Neutrophil (primary cell): ENCODE measurements at regions not wholly inside any gene's neighbourhood (a gene's known extent, or its start where the extent isn't known, plus 50 kb on each side); places are given as distances from the start of the nearest gene placed in this dataset.

Source experiments
- H3K27ac ChIP-seq: fragments of 200-600 bp; sonication (generic); 2 replicates; pipeline ENCODE4 v1.5.1; 2016; ENCODE audit warnings: mild to moderate bottlenecking, moderate library complexity
- H3K27me3 ChIP-seq: fragments of 200-600 bp; sonication (generic); 2 replicates; pipeline ENCODE4 v1.6.0; 2016; ENCODE audit warnings: mild to moderate bottlenecking
- H3K36me3 ChIP-seq: fragments of 200-600 bp; sonication (generic); 2 replicates; pipeline ENCODE4 v1.5.1; 2017
- H3K4me1 ChIP-seq, 2 experiments: fragments of 200-600 bp in 1 of 2; sonication (generic) in 1 of 2; 1 replicate in 1 of 2; 2 replicates in 1 of 2; pipeline versions ENCODE4 v1.5.1 to v1.6.1; 2013 to 2016; ENCODE audit warnings: low read depth in 1 of 2, low read length in 1 of 2, mild to moderate bottlenecking in 1 of 2, moderate library complexity in 1 of 2; ENCODE audit not compliant: control insufficient read depth in 1 of 2, insufficient read depth in 1 of 2
- H3K4me3 ChIP-seq, 2 experiments: fragments of 200-600 bp in 1 of 2; sonication (generic) in 1 of 2; 1 replicate in 1 of 2; 2 replicates in 1 of 2; pipeline ENCODE4 v1.5.1; 2013 to 2016; ENCODE audit warnings: low read depth in 1 of 2, low read length in 1 of 2, mild to moderate bottlenecking in 1 of 2, moderate library complexity in 1 of 2
- H3K9me3 ChIP-seq: fragments of 200-600 bp; sonication (generic); 2 replicates; pipeline ENCODE4 v1.5.1; 2016
- CTCF ChIP-seq: fragments of 200-600 bp; sonication (generic); IDR thresholded peaks from 2 replicates; pipeline ENCODE4 v1.5.1; 2016; ENCODE audit warnings: antibody characterized with exemption

- Histone ChIP-seq H3K27ac (no peak overlapping the region), H3K9me3 (no peaks in the 10 kb centered on the region), H3K4me3 (no peak overlapping the region), H3K27me3 (no peaks in the 10 kb centered on the region), H3K36me3 (no peaks in the 10 kb centered on the region), H3K4me1 (no peaks in the 10 kb centered on the region)
- TF ChIP-seq CTCF = no peak
Measured at GRCh38 chr7:79880312-79880711, 254.3 kb upstream of the GNAI1 start.

- Histone ChIP-seq H3K27ac (no peak overlapping the region), H3K4me1 (no peaks in the 10 kb centered on the region), H3K4me3 (no peak overlapping the region), H3K36me3 (no peaks in the 10 kb centered on the region), H3K27me3 (no peaks in the 10 kb centered on the region), H3K9me3 (no peaks in the 10 kb centered on the region)
- TF ChIP-seq CTCF = no peak
Measured at GRCh38 chr7:79877874-79878465, 256.7 kb upstream of the GNAI1 start.

- no peaks in the 10 kb centered on the region for H3K9me3 ChIP-seq
- no peaks in the 10 kb centered on the region for H3K4me1 ChIP-seq
- TF ChIP-seq CTCF = no peak
- no peaks in the 10 kb centered on the region for H3K36me3 ChIP-seq
- no peak overlapping the region for H3K27ac ChIP-seq
- H3K4me3 ChIP-seq = no peak overlapping the region
- H3K27me3 ChIP-seq = no peaks in the 10 kb centered on the region
Measured at GRCh38 chr7:79876848-79877252, 257.8 kb upstream of the GNAI1 start.

- H3K4me1 ChIP-seq = no peaks in the 10 kb centered on the region
- TF ChIP-seq CTCF = no peak
- H3K27ac ChIP-seq = no peak overlapping the region
- no peaks in the 10 kb centered on the region for H3K27me3 ChIP-seq
- H3K4me3 ChIP-seq = no peak overlapping the region
- H3K9me3 ChIP-seq = no peaks in the 10 kb centered on the region
- H3K36me3 ChIP-seq = no peaks in the 10 kb centered on the region
Measured at GRCh38 chr7:79874797-79875196, 259.8 kb upstream of the GNAI1 start.

- H3K27me3 ChIP-seq = no peaks in the 10 kb centered on the region
- no peak overlapping the region for H3K4me3 ChIP-seq
- H3K4me1 ChIP-seq = no peaks in the 10 kb centered on the region
- TF ChIP-seq CTCF = no peak
- H3K9me3 ChIP-seq = no peaks in the 10 kb centered on the region
- H3K36me3 ChIP-seq = no peaks in the 10 kb centered on the region
- no peak overlapping the region for H3K27ac ChIP-seq
Measured at GRCh38 chr7:79872176-79872575, 262.5 kb upstream of the GNAI1 start.

GRCh38 chr7:79868010-79868409 lies 266.6 kb upstream of the GNAI1 start:
- H3K9me3 ChIP-seq = no peaks in the 10 kb centered on the region
- H3K4me1 ChIP-seq = no peaks in the 10 kb centered on the region
- H3K27ac ChIP-seq = no peak overlapping the region
- no peak overlapping the region for H3K4me3 ChIP-seq
- H3K36me3 ChIP-seq = no peaks in the 10 kb centered on the region
- no peaks in the 10 kb centered on the region for H3K27me3 ChIP-seq
- no peak for TF ChIP-seq CTCF
